OCI-LY3 (cell line): ENCODE measurements at regions not wholly inside any gene's neighbourhood (a gene's known extent, or its start where the extent isn't known, plus 50 kb on each side); places are given as distances from the start of the nearest gene placed in this dataset.

Experiments used
- CTCF ChIP-seq: fragments of 200-600, 300-600 bp; sonication (generic); IDR thresholded peaks from 2 replicates; pipeline ENCODE4 v1.5.1; 2014; ENCODE audit warnings: antibody characterized with exemption, low read length, low read depth
- EZH2phosphoT487 ChIP-seq: fragments of 200-600 bp; shearing (Covaris generic); IDR thresholded peaks from 2 replicates; pipeline ENCODE4 v1.6.1; 2018; ENCODE audit warnings: antibody characterized with exemption, mixed run types, low read depth

- TF ChIP-seq EZH2phosphoT487 (no peak), CTCF (no peak)
These were observed 1135.9 kb downstream of the KCNT2 start for GRCh38 chr1:195472291-195472690.
